Muscle layer of duodenum (tissue), 2 donors: ENCODE measurements at regions not wholly inside any gene's neighbourhood (a gene's known extent, or its start where the extent isn't known, plus 50 kb on each side); places are given as distances from the start of the nearest gene placed in this dataset.
"Not testable (repeated sequence)": the region's sequence is repeated elsewhere in the genome, so short reads cannot be mapped to it uniquely, and the experiment has no call there.

Experiments used
- H3K27ac ChIP-seq: one replicate; pipeline ENCODE4 v1.7.0; 2013; ENCODE audit warnings: mild to moderate bottlenecking, low read length
- H3K27me3 ChIP-seq: one replicate; pipeline ENCODE4 v1.7.0; 2013; ENCODE audit warnings: low read depth, mild to moderate bottlenecking, control low read depth, low read length
- H3K36me3 ChIP-seq, 2 donors: one replicate each; pipeline ENCODE4 v1.7.0; 2013; ENCODE audit warnings: low read length in 2 of 2, control low read depth in 1 of 2, mild to moderate bottlenecking in 1 of 2; ENCODE audit not compliant: insufficient read depth in 2 of 2, control insufficient read depth in 1 of 2
- H3K4me1 ChIP-seq, 2 donors: one replicate each; pipeline ENCODE4 v1.7.0; 2013; ENCODE audit warnings: low read length in 2 of 2, mild to moderate bottlenecking in 2 of 2, control low read depth in 1 of 2, moderate library complexity in 1 of 2; ENCODE audit not compliant: insufficient read depth in 2 of 2, control insufficient read depth in 1 of 2
- H3K4me3 ChIP-seq, 2 donors: one replicate each; pipeline ENCODE4 v1.7.0; 2013; ENCODE audit warnings: low read length in 2 of 2, low read depth in 1 of 2, mild to moderate bottlenecking in 1 of 2
- H3K9me3 ChIP-seq, 2 donors: one replicate each; pipeline ENCODE4 v1.7.0; 2013; ENCODE audit warnings: low read length in 2 of 2, control low read depth in 1 of 2, mild to moderate bottlenecking in 1 of 2; ENCODE audit not compliant: control insufficient read depth in 1 of 2
- donor health status: healthy.

DNA sequence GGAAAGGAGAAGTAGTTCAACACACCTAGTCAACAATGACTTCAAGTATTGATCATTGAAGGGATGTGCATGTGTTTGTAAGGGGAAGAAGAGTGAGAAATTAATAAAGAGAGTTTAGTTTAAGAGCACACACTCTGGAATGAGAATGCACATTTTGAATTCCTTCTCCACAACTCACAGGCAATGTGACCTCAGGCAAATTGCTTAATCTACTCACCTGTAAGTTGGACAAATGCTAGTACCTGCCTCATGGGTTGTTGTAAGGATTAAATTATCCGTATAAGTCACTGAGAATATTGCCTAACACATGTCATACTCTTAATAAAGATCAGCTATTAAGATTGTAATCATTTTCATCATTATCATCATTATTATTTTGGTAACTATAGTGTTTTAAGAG lies 204.0 kb upstream of the NFIA start:
- Histone ChIP-seq H3K9me3 (no peaks in the 10 kb centered on the region), H3K36me3 (no peaks in the 10 kb centered on the region), H3K27me3 (no peaks in the 10 kb centered on the region)

DNA sequence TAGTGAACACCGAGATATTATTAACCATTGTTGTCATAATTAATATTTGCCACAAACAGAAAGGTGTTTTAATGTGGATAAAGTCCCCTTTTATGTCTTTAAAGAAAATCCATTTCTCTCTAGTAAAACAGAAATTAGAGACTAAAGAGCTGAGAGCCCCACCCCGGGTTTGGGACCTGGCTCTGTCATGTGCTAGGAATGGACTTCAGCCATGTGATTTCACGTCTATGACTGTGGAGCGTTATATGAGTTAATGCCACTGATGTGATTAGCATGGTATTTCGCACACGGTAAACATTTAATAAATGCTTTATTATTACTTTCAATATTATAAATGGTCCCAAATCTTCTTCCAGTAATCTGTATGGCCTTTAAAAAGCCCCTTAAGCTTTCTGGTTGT lies 205.0 kb upstream of the NFIA start:
- no peaks in the 10 kb centered on the region for H3K27me3 ChIP-seq
- H3K9me3 ChIP-seq: no peaks in the 10 kb centered on the region
- H3K4me3 ChIP-seq: no peak overlapping the region
- no peak overlapping the region for H3K27ac ChIP-seq
- no peaks in the 10 kb centered on the region for H3K4me1 ChIP-seq
- no peaks in the 10 kb centered on the region for H3K36me3 ChIP-seq

More for the DNA sequence above, 204.0 kb upstream of the NFIA start:
- H3K4me3 ChIP-seq: no peak overlapping the region
- H3K27ac ChIP-seq: no peak overlapping the region
- H3K4me1 ChIP-seq: no peaks in the 10 kb centered on the region

DNA sequence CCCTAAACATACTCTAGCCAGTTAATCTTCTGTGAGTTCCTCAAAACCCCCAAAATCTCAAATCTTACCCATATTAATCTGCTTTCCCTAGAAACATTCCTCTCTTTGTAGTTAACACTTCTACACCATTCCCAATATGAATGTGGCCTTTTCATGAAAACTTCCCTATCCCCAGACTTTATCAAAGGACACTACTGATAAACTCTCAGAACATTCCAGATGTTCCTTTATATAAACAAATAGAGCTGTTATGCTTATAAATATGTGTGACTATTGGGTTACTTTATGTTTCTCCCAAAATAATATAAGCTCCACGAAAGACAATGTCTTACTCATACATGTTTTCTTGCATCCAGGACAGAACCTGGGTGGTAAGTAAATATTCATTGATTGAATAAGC lies 205.4 kb upstream of the NFIA start:
- Histone ChIP-seq H3K27me3 (no peaks in the 10 kb centered on the region), H3K9me3 (no peaks in the 10 kb centered on the region), H3K4me1 (no peaks in the 10 kb centered on the region), H3K4me3 (no peak overlapping the region), H3K27ac (no peak overlapping the region), H3K36me3 (no peaks in the 10 kb centered on the region)

DNA sequence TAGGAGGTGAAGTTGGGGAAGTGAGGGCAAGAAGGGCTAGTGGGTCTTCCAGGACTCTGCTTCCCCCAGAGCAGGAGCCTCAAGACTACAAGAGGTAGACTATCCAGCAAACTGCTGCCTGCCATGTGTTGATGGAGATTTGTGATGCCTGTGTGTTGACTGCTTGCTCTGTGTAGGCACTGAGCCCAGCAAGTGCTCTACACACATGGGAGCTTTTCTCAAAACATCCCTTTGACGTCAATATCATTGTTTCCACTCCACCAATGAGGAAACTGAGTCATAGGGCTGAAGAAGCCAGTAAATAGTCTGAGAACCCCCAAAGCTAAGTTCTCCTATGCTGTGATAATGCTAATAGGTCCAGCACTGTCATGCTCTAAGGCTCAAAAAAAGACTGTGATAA lies 207.2 kb upstream of the NFIA start:
- H3K4me3 ChIP-seq: no peak overlapping the region
- no peaks in the 10 kb centered on the region for H3K27me3 ChIP-seq
- H3K36me3 ChIP-seq: no peaks in the 10 kb centered on the region
- H3K9me3 ChIP-seq: no peaks in the 10 kb centered on the region
- H3K4me1 ChIP-seq: no peaks in the 10 kb centered on the region
- no peak overlapping the region for H3K27ac ChIP-seq

DNA sequence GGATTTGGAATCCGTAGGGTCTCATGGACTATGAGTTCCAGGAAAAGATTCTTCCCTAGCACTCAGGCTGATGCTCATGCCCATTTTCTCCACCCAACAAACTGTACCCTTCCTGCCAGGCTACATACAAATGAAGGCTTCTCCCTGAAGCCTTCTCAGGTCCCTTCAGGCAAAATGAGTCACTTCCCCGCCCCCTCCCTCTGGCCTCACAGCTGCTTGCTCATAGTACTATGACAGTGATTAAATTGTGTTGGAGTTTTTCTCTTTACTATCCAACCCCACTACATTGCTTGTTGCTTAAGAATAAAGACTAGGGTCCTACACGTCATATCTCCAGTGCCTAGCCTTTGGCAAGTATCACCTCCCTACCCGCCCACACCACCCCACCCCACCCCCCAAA lies 207.6 kb upstream of the NFIA start:
- no peaks in the 10 kb centered on the region for H3K27me3 ChIP-seq
- no peak overlapping the region for H3K27ac ChIP-seq
- H3K4me1 ChIP-seq: no peaks in the 10 kb centered on the region
- H3K4me3 ChIP-seq: no peak overlapping the region
- no peaks in the 10 kb centered on the region for H3K36me3 ChIP-seq
- no peaks in the 10 kb centered on the region for H3K9me3 ChIP-seq

DNA sequence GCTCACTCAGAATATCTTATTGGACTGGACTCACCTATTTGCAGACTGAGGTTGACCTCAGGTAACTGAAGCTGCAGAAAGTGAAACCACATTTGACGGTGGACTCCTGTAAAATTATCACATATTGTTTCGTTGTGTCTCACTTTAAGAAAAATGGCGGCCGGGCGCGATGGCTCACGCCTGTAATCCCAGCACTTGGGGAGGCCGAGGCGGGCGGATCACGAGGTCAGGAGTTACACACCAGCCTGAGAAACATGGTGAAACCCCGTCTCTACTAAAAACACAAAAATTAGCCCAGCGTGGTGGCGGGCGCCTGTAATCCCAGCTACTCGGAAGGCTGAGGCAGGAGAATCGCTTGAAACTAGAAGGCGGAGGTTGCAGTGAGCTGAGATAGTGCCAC lies 209.0 kb upstream of the NFIA start:
- not testable (repeated sequence) for H3K27ac ChIP-seq, H3K4me1 ChIP-seq, H3K9me3 ChIP-seq, H3K27me3 ChIP-seq, H3K36me3 ChIP-seq, H3K4me3 ChIP-seq

DNA sequence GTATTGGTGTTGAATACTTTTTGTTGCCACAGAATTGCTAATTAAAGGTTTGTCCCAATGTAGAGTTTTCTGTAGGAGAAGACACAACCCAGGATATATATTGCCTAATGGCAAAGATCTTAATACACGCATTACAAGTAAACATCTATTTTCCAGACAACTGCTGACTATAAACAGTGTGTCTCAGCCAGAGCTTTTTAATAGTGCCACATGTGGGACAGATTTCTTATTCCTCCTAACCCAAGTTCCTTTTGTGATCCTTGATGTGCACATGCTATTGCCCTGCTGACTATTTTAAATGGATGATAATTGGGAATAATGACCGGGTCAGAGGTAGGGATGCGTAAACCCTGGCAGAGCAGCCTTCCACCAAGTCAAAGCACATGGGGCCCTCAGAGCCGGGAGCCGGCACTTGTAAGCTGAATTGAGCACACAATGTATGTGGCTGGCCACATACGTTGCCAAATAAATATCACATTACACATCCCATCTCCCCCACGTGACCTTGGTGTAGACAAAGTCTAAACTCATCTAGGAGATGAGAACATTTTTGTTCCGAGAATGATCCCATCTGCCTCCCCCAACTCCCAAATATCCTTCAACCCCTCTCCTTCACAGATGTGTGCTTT lies 209.8 kb upstream of the NFIA start:
- no peak overlapping the region for H3K4me3 ChIP-seq
- H3K27ac ChIP-seq: no peak overlapping the region
- H3K27me3 ChIP-seq: no peaks in the 10 kb centered on the region
- no peaks in the 10 kb centered on the region for H3K4me1 ChIP-seq
- H3K36me3 ChIP-seq: no peaks in the 10 kb centered on the region
- H3K9me3 ChIP-seq: no peaks in the 10 kb centered on the region

DNA sequence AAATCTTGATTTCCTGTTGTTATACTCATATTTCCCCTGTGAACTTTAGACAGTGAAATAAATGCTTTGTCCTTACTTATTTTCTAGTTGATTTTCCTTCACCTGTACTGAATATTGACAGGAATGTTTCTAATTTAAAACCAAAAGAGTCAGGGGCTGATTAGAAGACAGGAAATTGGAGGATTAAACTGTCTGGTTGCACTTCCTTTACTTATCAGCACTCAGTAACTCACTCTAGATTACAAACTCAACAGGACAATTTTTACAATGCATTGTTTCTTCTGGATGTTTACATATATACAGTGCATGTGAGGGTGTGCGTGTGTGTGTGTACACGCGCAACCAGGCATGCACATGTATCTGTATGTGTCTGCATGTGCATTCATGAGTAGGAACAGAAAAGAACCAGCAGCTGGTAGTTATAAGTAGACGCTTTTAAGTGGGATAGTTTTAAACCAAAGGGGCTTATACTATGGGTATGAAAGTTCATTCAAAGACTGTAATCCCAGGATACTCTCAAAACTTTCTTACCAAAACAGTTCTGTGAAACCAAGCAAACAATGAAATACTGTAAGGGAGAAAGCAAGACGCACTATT lies 212.0 kb upstream of the NFIA start:
- H3K4me1 ChIP-seq: no peaks in the 10 kb centered on the region

DNA sequence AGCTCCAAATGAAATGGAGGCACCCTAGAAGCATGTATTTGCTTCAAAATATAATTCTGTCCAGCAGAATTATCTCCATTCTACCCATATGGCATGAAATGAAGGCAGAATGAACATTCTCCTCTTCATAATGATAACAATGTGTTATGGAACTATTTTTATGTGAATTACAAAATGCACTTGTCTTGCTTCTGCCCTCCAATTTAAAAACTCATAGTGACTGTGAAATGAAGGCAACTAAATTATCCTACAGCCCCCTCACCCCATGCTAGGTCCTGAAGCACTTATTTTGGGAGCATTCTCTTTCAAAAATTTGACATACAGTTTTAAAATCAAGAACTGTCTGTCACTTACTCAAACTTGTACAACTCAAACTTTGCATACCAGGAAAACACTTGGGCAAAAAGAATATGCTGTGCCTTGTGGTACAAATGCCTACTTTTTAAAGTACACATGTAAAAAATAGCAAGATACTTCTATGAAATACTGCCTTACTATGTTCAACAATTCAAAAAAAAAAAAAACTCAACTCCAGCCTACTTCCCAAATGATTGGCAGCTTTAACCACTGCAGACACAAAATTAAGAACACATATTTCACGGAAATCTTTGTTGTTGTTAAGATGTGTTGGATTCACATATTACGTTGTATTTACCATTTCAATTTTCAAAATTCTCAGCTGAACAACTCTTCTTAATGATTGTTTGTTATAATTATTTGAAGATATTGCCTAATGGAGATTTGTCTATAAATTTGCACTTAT lies 213.3 kb upstream of the NFIA start:
- H3K4me3 ChIP-seq: no peak overlapping the region

More for the DNA sequence above, 212.0 kb upstream of the NFIA start:
- no peaks in the 10 kb centered on the region for H3K36me3 ChIP-seq
- H3K9me3 ChIP-seq: no peaks in the 10 kb centered on the region
- H3K27me3 ChIP-seq: no peaks in the 10 kb centered on the region
- no peak overlapping the region for H3K27ac ChIP-seq
- no peak overlapping the region for H3K4me3 ChIP-seq

DNA sequence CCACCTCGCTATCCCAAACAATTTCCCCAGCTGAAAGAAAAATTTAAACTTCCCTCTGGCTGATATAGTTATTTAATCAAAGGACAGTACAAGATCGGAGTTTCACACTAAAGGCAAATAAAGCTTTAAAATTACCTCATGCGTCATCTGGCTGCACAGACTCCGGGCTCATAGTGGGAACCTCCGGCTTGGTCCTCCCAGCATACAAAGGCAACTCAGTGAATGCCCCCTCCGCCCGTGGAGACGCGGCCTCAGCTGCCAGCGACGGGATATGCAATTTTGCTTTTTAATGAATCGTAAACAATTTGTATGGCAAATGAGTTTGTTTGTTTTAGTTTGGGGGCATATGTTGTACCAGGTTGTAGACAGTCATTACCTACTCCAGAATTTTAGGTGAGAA lies 214.6 kb upstream of the NFIA start:
- Histone ChIP-seq H3K4me1 (no peaks in the 10 kb centered on the region), H3K27ac (no peak overlapping the region), H3K9me3 (no peaks in the 10 kb centered on the region), H3K4me3 (no peak overlapping the region), H3K27me3 (no peaks in the 10 kb centered on the region), H3K36me3 (no peaks in the 10 kb centered on the region)

More for the DNA sequence above, 213.3 kb upstream of the NFIA start:
- Histone ChIP-seq H3K4me1 (no peaks in the 10 kb centered on the region), H3K27ac (no peak overlapping the region), H3K36me3 (no peaks in the 10 kb centered on the region), H3K27me3 (no peaks in the 10 kb centered on the region), H3K9me3 (no peaks in the 10 kb centered on the region)

DNA sequence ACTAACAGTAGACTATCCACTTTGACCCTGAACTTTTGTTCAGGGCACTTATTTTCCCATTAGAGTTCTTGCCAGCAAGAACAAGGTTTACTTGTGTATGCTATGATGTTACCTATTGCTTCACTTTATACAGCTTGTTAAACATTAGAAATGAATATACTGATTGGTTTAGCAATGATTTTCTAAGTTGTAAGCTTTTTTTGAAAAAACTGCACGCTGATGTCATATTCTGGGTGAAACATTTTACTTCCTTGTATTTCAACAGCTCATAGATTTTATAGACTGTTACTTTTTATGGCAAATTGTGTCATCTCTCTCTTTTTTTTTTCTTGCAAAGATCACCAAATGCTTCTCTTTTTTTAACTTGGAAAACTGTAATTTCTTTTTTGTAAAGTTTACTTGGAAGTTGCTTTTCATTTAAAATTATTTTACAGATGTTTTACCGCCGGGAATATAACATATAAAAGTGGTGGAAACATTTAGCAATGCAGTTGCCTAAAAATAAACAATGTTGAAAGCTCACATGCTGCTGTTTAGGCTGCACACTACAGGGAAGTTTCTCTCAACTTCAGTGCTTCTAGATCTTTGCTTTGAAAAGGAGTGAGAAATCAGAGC lies 215.3 kb upstream of the NFIA start:
- no peaks in the 10 kb centered on the region for H3K36me3 ChIP-seq
- no peaks in the 10 kb centered on the region for H3K4me1 ChIP-seq
- H3K27me3 ChIP-seq: no peaks in the 10 kb centered on the region
- H3K27ac ChIP-seq: no peak overlapping the region
- H3K4me3 ChIP-seq: no peak overlapping the region
- H3K9me3 ChIP-seq: no peaks in the 10 kb centered on the region
